ENCODE measurements at regions not wholly inside any gene's neighbourhood (a gene's known extent, or its start where the extent isn't known, plus 50 kb on each side); places are given as distances from the start of the nearest gene placed in this dataset.
A peak's percentile ranks its signal among the peaks of the same experiment; 100 is the strongest.

GRCh38 chr7:68688416-68689086 is 909.7 kb upstream of the AUTS2 start:
- Histone ChIP-seq H4K8ac (ENCODE audit: low read length) (no peak overlapping the region), H3K27me3 (ENCODE audit: control insufficient read depth in 1 of 2, insufficient read depth in 1 of 2, low read length in 2 of 2) (peaks cover 0 to 10% of the 10 kb centered on the region in 2 experiments), H2BK12ac (ENCODE audit: low read length in 2 of 2) (no peak overlapping the region), H2BK120ac (ENCODE audit: low read depth, low read length) (no peak overlapping the region), H2BK5ac (ENCODE audit: low read depth, low read length, poor library complexity, severe bottlenecking) (no peak overlapping the region), H3K9me3 (ENCODE audit: control insufficient read depth, low read length) (no peaks in the 10 kb centered on the region), H2AFZ (ENCODE audit: low read depth, low read length) (no peak overlapping the region), H2AK5ac (ENCODE audit: low read length, severe bottlenecking) (no peak overlapping the region), H3K4me3 (ENCODE audit: insufficient read depth in 1 of 2, low read depth in 1 of 2, low read length in 2 of 2) (peak overlapping the region in 1 of 2 experiments; percentile 65), H3K36me3 (ENCODE audit: control insufficient read depth in 1 of 2, insufficient read depth in 2 of 2, low read depth in 1 of 2, low read length in 2 of 2) (no peaks in the 10 kb centered on the region), H3K14ac (ENCODE audit: low read length in 2 of 2) (no peak overlapping the region), H3K79me1 (replicated peaks; ENCODE audit: low read length, poor library complexity, severe bottlenecking) (no peaks in the 10 kb centered on the region), H3K23ac (ENCODE audit: low read length in 2 of 2) (no peak overlapping the region), H3K4me1 (ENCODE audit: control insufficient read depth, insufficient read depth, low read depth, low read length) (peaks cover 3% of the 10 kb centered on the region), H2BK15ac (ENCODE audit: low read depth, poor library complexity, severe bottlenecking) (no peak overlapping the region), H3K4ac (ENCODE audit: low read depth in 1 of 2, low read length in 2 of 2) (no peak overlapping the region), H4K91ac (ENCODE audit: low read length) (no peak overlapping the region), H3K4me2 (ENCODE audit: low read length, poor library complexity, severe bottlenecking) (no peak overlapping the region), H3K18ac (ENCODE audit: low read depth in 1 of 2, low read length in 2 of 2) (no peak overlapping the region), H3K9ac (ENCODE audit: low read length) (peak overlapping the region; percentile 38), H3K27ac (ENCODE audit: low read length, poor library complexity, severe bottlenecking) (no peak overlapping the region)
- WGBS = 79% methylated on average over 8 of the region's 8 CpGs
- no peak for DNase-seq

DNA sequence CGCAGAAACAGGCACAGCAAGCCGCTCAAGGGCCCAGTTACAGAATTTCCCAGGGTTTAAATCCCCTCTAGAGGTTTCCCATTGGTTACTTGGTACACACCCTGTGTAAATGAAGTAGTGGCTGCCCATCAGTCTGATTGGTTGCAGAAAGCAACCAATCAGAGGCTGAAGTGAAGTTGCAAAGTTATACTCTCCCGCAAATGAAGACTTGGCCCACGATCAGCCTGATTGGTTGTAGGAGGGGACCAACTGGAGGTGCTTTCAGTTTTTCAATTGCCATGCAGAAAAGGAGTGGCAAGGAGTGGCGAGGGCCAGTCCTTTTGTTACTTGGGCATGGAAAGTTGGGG is 909.2 kb upstream of the AUTS2 start:
- Histone ChIP-seq H3K79me1 (replicated peaks; ENCODE audit: low read length, poor library complexity, severe bottlenecking) (no peaks in the 10 kb centered on the region), H3K4me3 (ENCODE audit: insufficient read depth in 1 of 2, low read depth in 1 of 2, low read length in 2 of 2) (peak overlapping the region in 1 of 2 experiments; percentile 65), H3K9me3 (ENCODE audit: control insufficient read depth, low read length) (no peaks in the 10 kb centered on the region), H3K36me3 (ENCODE audit: control insufficient read depth in 1 of 2, insufficient read depth in 2 of 2, low read depth in 1 of 2, low read length in 2 of 2) (no peaks in the 10 kb centered on the region), H4K8ac (ENCODE audit: low read length) (no peak overlapping the region), H3K27me3 (ENCODE audit: control insufficient read depth in 1 of 2, insufficient read depth in 1 of 2, low read length in 2 of 2) (peaks cover 0 to 10% of the 10 kb centered on the region in 2 experiments), H3K4me2 (ENCODE audit: low read length, poor library complexity, severe bottlenecking) (no peak overlapping the region), H3K4me1 (ENCODE audit: control insufficient read depth, insufficient read depth, low read depth, low read length) (peaks cover 3% of the 10 kb centered on the region), H3K23ac (ENCODE audit: low read length in 2 of 2) (no peak overlapping the region), H2BK15ac (ENCODE audit: low read depth, poor library complexity, severe bottlenecking) (no peak overlapping the region), H2BK12ac (ENCODE audit: low read length in 2 of 2) (no peak overlapping the region), H3K9ac (ENCODE audit: low read length) (peak overlapping the region; percentile 38), H3K27ac (ENCODE audit: low read length, poor library complexity, severe bottlenecking) (no peak overlapping the region), H3K18ac (ENCODE audit: low read depth in 1 of 2, low read length in 2 of 2) (no peak overlapping the region), H3K4ac (ENCODE audit: low read depth in 1 of 2, low read length in 2 of 2) (no peak overlapping the region), H2AFZ (ENCODE audit: low read depth, low read length) (no peak overlapping the region), H4K91ac (ENCODE audit: low read length) (no peak overlapping the region), H2BK5ac (ENCODE audit: low read depth, low read length, poor library complexity, severe bottlenecking) (no peak overlapping the region), H2BK120ac (ENCODE audit: low read depth, low read length) (no peak overlapping the region), H3K14ac (ENCODE audit: low read length in 2 of 2) (no peak overlapping the region), H2AK5ac (ENCODE audit: low read length, severe bottlenecking) (no peak overlapping the region)
- no peak for DNase-seq
- 88% methylated on average over 4 of the region's 5 CpGs for WGBS

DNA sequence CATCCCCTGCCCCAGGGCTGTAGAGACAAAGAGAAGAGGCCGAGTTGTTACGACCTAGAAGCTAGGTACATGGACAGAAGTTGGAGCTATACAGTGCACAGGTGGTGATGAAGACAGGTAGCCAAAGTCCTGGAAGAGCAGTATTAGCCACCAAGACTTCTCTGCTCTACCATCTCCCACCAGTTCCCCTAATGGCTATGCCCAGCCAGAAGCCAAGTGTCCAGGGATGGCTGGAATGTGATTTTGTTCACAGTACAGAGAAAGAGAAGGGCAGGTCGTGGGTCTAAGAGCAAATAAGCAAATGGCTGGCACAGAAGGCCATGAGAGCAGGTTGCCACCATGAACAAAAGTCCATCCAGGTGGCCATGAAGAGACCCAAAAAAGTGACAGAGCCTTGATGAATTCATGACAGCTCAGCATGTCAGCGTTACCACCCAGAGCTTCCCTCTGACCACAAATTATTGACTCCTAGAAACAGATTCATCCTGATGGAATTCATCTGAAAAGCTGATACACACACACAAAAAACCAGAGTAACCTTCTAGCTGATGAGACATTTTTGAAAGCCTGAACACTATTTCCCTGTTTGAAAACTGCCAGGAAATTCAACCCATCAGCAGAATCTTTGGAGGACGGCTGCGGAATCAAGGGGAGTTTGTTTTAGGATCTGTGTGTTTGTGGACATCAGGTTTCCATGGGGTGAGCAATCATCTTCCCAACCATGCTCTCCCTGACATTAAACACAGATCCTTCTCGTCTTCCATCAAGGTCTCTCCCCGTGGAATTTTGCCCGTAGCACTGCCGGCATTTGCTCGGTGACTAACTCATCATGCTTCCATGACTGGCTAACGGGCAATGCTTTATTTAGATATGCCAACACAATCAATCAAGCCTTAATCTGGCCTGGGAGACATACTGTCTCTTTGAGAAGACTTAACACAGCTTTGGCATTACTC is 906.7 kb upstream of the AUTS2 start:
- Histone ChIP-seq H2AFZ (ENCODE audit: low read depth, low read length) (no peak overlapping the region), H2BK15ac (ENCODE audit: low read depth, poor library complexity, severe bottlenecking) (no peak overlapping the region), H3K9ac (ENCODE audit: low read length) (peak overlapping the region; percentile 71), H3K4ac (ENCODE audit: low read depth in 1 of 2, low read length in 2 of 2) (no peak overlapping the region), H2BK5ac (ENCODE audit: low read depth, low read length, poor library complexity, severe bottlenecking) (no peak overlapping the region), H4K91ac (ENCODE audit: low read length) (no peak overlapping the region), H3K18ac (ENCODE audit: low read depth in 1 of 2, low read length in 2 of 2) (peak overlapping the region in 1 of 2 experiments; percentile 34), H4K8ac (ENCODE audit: low read length) (no peak overlapping the region), H2AK5ac (ENCODE audit: low read length, severe bottlenecking) (peak overlapping the region; percentile 96), H3K14ac (ENCODE audit: low read length in 2 of 2) (no peak overlapping the region), H3K23ac (ENCODE audit: low read length in 2 of 2) (no peak overlapping the region), H3K4me1 (ENCODE audit: control insufficient read depth, insufficient read depth, low read depth, low read length) (peaks cover 3% of the 10 kb centered on the region), H3K4me3 (ENCODE audit: insufficient read depth in 1 of 2, low read depth in 1 of 2, low read length in 2 of 2) (no peak overlapping the region), H3K4me2 (ENCODE audit: low read length, poor library complexity, severe bottlenecking) (peak overlapping the region; percentile 34), H2BK12ac (ENCODE audit: low read length in 2 of 2) (no peak overlapping the region), H3K79me1 (replicated peaks; ENCODE audit: low read length, poor library complexity, severe bottlenecking) (no peaks in the 10 kb centered on the region), H3K27ac (ENCODE audit: low read length, poor library complexity, severe bottlenecking) (peak overlapping the region; percentile 83), H3K9me3 (ENCODE audit: control insufficient read depth, low read length) (no peaks in the 10 kb centered on the region), H3K27me3 (ENCODE audit: control insufficient read depth in 1 of 2, insufficient read depth in 1 of 2, low read length in 2 of 2) (peaks cover 0 to 8% of the 10 kb centered on the region in 2 experiments), H3K36me3 (ENCODE audit: control insufficient read depth in 1 of 2, insufficient read depth in 2 of 2, low read depth in 1 of 2, low read length in 2 of 2) (no peaks in the 10 kb centered on the region), H2BK120ac (ENCODE audit: low read depth, low read length) (no peak overlapping the region)
- peak; percentile 70 for DNase-seq
- WGBS = 48% methylated on average over 8 of the region's 12 CpGs

- no peak overlapping the region for H2BK5ac ChIP-seq (ENCODE audit: low read depth, low read length, poor library complexity, severe bottlenecking)
- no peak overlapping the region for H3K14ac ChIP-seq (ENCODE audit: low read length in 2 of 2)
- H3K4me1 ChIP-seq (ENCODE audit: control insufficient read depth, insufficient read depth, low read depth, low read length) = peaks cover 3% of the 10 kb centered on the region
- no peak overlapping the region for H2BK15ac ChIP-seq (ENCODE audit: low read depth, poor library complexity, severe bottlenecking)
- no peak overlapping the region for H3K4ac ChIP-seq (ENCODE audit: low read depth in 1 of 2, low read length in 2 of 2)
- peak overlapping the region; percentile 83 for H3K27ac ChIP-seq (ENCODE audit: low read length, poor library complexity, severe bottlenecking)
- H2AK5ac ChIP-seq (ENCODE audit: low read length, severe bottlenecking) = peak overlapping the region; percentile 69
- no peaks in the 10 kb centered on the region for H3K36me3 ChIP-seq (ENCODE audit: control insufficient read depth in 1 of 2, insufficient read depth in 2 of 2, low read depth in 1 of 2, low read length in 2 of 2)
- H2BK12ac ChIP-seq (ENCODE audit: low read length in 2 of 2) = no peak overlapping the region
- H3K79me1 ChIP-seq (replicated peaks; ENCODE audit: low read length, poor library complexity, severe bottlenecking) = no peaks in the 10 kb centered on the region
- peak overlapping the region; percentile 71 for H3K9ac ChIP-seq (ENCODE audit: low read length)
- no peak overlapping the region for H4K91ac ChIP-seq (ENCODE audit: low read length)
- H3K27me3 ChIP-seq (ENCODE audit: control insufficient read depth in 1 of 2, insufficient read depth in 1 of 2, low read length in 2 of 2) = peaks cover 0 to 6% of the 10 kb centered on the region in 2 experiments
- H4K8ac ChIP-seq (ENCODE audit: low read length) = no peak overlapping the region
- no peak overlapping the region for H3K18ac ChIP-seq (ENCODE audit: low read depth in 1 of 2, low read length in 2 of 2)
- no peak overlapping the region for H3K4me3 ChIP-seq (ENCODE audit: insufficient read depth in 1 of 2, low read depth in 1 of 2, low read length in 2 of 2)
- no peak overlapping the region for H3K23ac ChIP-seq (ENCODE audit: low read length in 2 of 2)
- no peak for DNase-seq
- H2BK120ac ChIP-seq (ENCODE audit: low read depth, low read length) = no peak overlapping the region
- 73% methylated on average over 3 of the region's 4 CpGs for WGBS
- H3K4me2 ChIP-seq (ENCODE audit: low read length, poor library complexity, severe bottlenecking) = no peak overlapping the region
- no peaks in the 10 kb centered on the region for H3K9me3 ChIP-seq (ENCODE audit: control insufficient read depth, low read length)
- no peak overlapping the region for H2AFZ ChIP-seq (ENCODE audit: low read depth, low read length)
Observed at GRCh38 chr7:68692511-68692910, 905.8 kb upstream of the AUTS2 start.
